ENCODE measurements at regions not wholly inside any gene's neighbourhood (a gene's known extent, or its start where the extent isn't known, plus 50 kb on each side); places are given as distances from the start of the nearest gene placed in this dataset.

- H3K36me3 Mint-ChIP-seq (ENCODE audit: low read depth), result no peaks in the 10 kb centered on the region
- intact Hi-C loops (cut with micrococcal nuclease), result no loop called here
Observed at GRCh38 chr5:117058740-117059139, 484.1 kb upstream of the SEMA6A start.

DNA sequence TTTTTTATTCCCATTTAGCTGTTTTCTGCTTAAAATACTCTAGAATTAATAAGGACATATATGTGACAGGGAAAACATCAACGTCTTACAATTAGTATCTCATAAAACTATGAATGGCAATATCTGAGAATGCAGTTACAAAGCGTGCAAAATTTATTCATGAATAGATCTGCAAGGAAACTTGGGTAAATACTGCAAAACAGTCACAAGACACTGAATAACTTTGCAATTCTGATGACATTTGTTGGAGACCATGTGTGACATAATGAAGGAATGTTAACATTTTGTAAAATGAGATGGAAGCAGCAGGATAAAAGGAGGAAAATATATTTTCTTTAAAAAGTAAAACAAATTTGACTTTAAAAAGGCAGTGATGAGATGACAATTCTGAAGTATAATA lies 480.9 kb upstream of the SEMA6A start:
- ChIA-PET CTCF (no interaction called here), POLR2A (no interaction called here)
- ATAC-seq (ENCODE audit: low read depth) (no peak), DNase-seq (no peak)
- H3K4me1 Mint-ChIP-seq, result no peaks in the 10 kb centered on the region
- H3K27ac Mint-ChIP-seq, result no peak overlapping the region
- H3K4me3 Mint-ChIP-seq, result no peak overlapping the region
- TF ChIP-seq, protein P1, sequence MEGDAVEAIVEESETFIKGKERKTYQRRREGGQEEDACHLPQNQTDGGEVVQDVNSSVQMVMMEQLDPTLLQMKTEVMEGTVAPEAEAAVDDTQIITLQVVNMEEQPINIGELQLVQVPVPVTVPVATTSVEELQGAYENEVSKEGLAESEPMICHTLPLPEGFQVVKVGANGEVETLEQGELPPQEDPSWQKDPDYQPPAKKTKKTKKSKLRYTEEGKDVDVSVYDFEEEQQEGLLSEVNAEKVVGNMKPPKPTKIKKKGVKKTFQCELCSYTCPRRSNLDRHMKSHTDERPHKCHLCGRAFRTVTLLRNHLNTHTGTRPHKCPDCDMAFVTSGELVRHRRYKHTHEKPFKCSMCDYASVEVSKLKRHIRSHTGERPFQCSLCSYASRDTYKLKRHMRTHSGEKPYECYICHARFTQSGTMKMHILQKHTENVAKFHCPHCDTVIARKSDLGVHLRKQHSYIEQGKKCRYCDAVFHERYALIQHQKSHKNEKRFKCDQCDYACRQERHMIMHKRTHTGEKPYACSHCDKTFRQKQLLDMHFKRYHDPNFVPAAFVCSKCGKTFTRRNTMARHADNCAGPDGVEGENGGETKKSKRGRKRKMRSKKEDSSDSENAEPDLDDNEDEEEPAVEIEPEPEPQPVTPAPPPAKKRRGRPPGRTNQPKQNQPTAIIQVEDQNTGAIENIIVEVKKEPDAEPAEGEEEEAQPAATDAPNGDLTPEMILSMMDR (IDR thresholded peaks at IDR 0.05), result no peak
- H3K9me3 Mint-ChIP-seq, result no peaks in the 10 kb centered on the region
- intact Hi-C loops (cut with micrococcal nuclease), result no loop called here
- no peaks in the 10 kb centered on the region for H3K27me3 Mint-ChIP-seq
- H3K36me3 Mint-ChIP-seq (ENCODE audit: low read depth), result no peaks in the 10 kb centered on the region

More at GRCh38 chr5:117058740-117059139, 484.1 kb upstream of the SEMA6A start:
- H3K27ac Mint-ChIP-seq, result no peak overlapping the region
- DNase-seq, result no peak
- H3K9me3 Mint-ChIP-seq, result no peaks in the 10 kb centered on the region
- ChIA-PET POLR2A (no interaction called here), CTCF (no interaction called here)
- H3K4me1 Mint-ChIP-seq, result no peaks in the 10 kb centered on the region
- no peak for ATAC-seq (ENCODE audit: low read depth)
- no peak overlapping the region for H3K4me3 Mint-ChIP-seq
- TF ChIP-seq, protein P1 (IDR thresholded peaks at IDR 0.05), result no peak
- H3K27me3 Mint-ChIP-seq, result no peaks in the 10 kb centered on the region

- no peaks in the 10 kb centered on the region for H3K4me1 Mint-ChIP-seq
- ATAC-seq (ENCODE audit: low read depth), result no peak
- no peak overlapping the region for H3K27ac Mint-ChIP-seq
- H3K9me3 Mint-ChIP-seq, result no peaks in the 10 kb centered on the region
- H3K27me3 Mint-ChIP-seq, result no peaks in the 10 kb centered on the region
- TF ChIP-seq, protein P1 (IDR thresholded peaks at IDR 0.05), result no peak
- no peak overlapping the region for H3K4me3 Mint-ChIP-seq
- CTCF ChIA-PET, result no interaction called here
- no peaks in the 10 kb centered on the region for H3K36me3 Mint-ChIP-seq (ENCODE audit: low read depth)
- POLR2A ChIA-PET, result no interaction called here
- intact Hi-C loops (cut with micrococcal nuclease), result no loop called here
- DNase-seq, result no peak
Observed at GRCh38 chr5:117054911-117055310, 480.3 kb upstream of the SEMA6A start.

DNA sequence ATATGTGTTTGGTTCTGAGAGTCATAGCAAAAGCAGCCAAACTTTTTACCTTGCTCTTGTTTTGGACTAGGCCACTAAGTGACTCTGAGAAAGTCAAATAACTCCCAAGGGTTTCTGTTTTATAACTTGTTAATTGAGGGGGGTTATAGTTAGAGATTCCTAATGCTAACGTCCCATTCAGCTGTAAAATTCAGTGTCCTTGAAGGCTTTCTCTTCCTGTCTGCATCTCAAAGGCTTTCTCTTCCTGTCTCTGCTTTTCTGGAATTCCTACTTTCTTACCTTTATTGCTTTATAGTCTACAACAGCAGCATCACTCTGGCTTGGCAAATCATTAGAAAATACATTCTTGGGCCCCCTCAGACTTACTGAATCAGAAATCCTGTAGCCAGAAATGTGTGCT lies 479.5 kb upstream of the SEMA6A start:
- Mint-ChIP-seq H3K36me3 (ENCODE audit: low read depth) (no peaks in the 10 kb centered on the region), H3K27ac (no peak overlapping the region), H3K4me1 (no peaks in the 10 kb centered on the region), H3K27me3 (no peaks in the 10 kb centered on the region), H3K9me3 (no peaks in the 10 kb centered on the region), H3K4me3 (no peak overlapping the region)
- POLR2A ChIA-PET, result no interaction called here
- TF ChIP-seq, protein P1 (IDR thresholded peaks at IDR 0.05), result no peak
- intact Hi-C loops (cut with micrococcal nuclease), result no loop called here
- CTCF ChIA-PET, result no interaction called here
- DNase-seq, result no peak
- no peak for ATAC-seq (ENCODE audit: low read depth)

- no peaks in the 10 kb centered on the region for H3K9me3 Mint-ChIP-seq
- ATAC-seq (ENCODE audit: low read depth) (no peak), DNase-seq (no peak)
- intact Hi-C loops (cut with micrococcal nuclease), result no loop called here
- TF ChIP-seq, protein P1 (IDR thresholded peaks at IDR 0.05), result no peak
- CTCF ChIA-PET, result no interaction called here
- no peaks in the 10 kb centered on the region for H3K36me3 Mint-ChIP-seq (ENCODE audit: low read depth)
- POLR2A ChIA-PET, result no interaction called here
- H3K4me3 Mint-ChIP-seq, result no peak overlapping the region
- no peaks in the 10 kb centered on the region for H3K4me1 Mint-ChIP-seq
- H3K27me3 Mint-ChIP-seq, result no peaks in the 10 kb centered on the region
- H3K27ac Mint-ChIP-seq, result no peak overlapping the region
Observed at GRCh38 chr5:117041926-117042595, 467.4 kb upstream of the SEMA6A start.

Measured in activated B cell treated with CpG ODN at 0.5 μM for 24 hours (primary cell).